T-cell (primary cell): ENCODE measurements at regions not wholly inside any gene's neighbourhood (a gene's known extent, or its start where the extent isn't known, plus 50 kb on each side); places are given as distances from the start of the nearest gene placed in this dataset.

Experiments
- ATAC-seq, 4 experiments: fragments of 200-7000 bp in 3 of 4; fragments of 150-1000 bp in 1 of 4; cut with Tn5 transposase; replicated peaks in 1 of 4; 1 replicate in 3 of 4; 2 replicates in 1 of 4; pipeline ENCODE4 v1.10.0; 2021; ENCODE audit warnings: moderate library complexity in 3 of 4, mild to moderate bottlenecking in 2 of 4, moderate number of reproducible peaks in 1 of 4
- CTCF ChIA-PET, 2 donors: fragments of 300-600 bp; sonication (Branson Sonifier 250); formaldehyde crosslinking; loops; one replicate each; lab custom pipeline; 2022; ENCODE audit warnings: antibody characterized with exemption in 2 of 2; lab: Charles Lee
- POLR2A ChIA-PET, 2 donors: fragments of 300-600 bp; sonication (Branson Sonifier 250); formaldehyde crosslinking; loops; one replicate each; lab custom pipeline; 2022; ENCODE audit warnings: antibody characterized with exemption in 2 of 2; lab: Charles Lee
- DNase-seq, 35 experiments: peaks; one replicate each; pipeline versions ENCODE4 v3.0.0 to v3.0.0-alpha.2; 2013 to 2023
- H3K27ac ChIP-seq: one replicate; pipeline ENCODE4 v1.5.1; 2013; ENCODE audit warnings: low read length
- H3K27me3 ChIP-seq, 2 experiments: replicated peaks in 1 of 2; 1 replicate in 1 of 2; 2 replicates in 1 of 2; pipeline versions ENCODE4 v1.6.1 to v1.7.0; 2013; ENCODE audit warnings: low read length in 1 of 2, mixed read lengths in 1 of 2; ENCODE audit not compliant: control insufficient read depth in 2 of 2, insufficient read depth in 2 of 2; ENCODE audit errors: extremely low read depth in 1 of 2
- H3K36me3 ChIP-seq, 2 donors: 1 replicate in 1 of 2; 2 replicates in 1 of 2; pipeline versions ENCODE4 v1.6.1 to v1.7.0; 2013; ENCODE audit warnings: low read length in 1 of 2; ENCODE audit not compliant: control insufficient read depth in 2 of 2, insufficient read depth in 1 of 2; ENCODE audit errors: extremely low read depth in 1 of 2
- H3K4me1 ChIP-seq, 2 experiments: 1 replicate in 1 of 2; 2 replicates in 1 of 2; pipeline versions ENCODE4 v1.6.1 to v1.7.0; 2013; ENCODE audit warnings: low read length in 2 of 2, mixed read lengths in 1 of 2; ENCODE audit not compliant: insufficient read depth in 2 of 2, control insufficient read depth in 1 of 2; ENCODE audit errors: extremely low read depth in 1 of 2
- H3K4me3 ChIP-seq, 2 donors: 1 replicate in 1 of 2; 2 replicates in 1 of 2; pipeline versions ENCODE4 v1.5.1 to v1.7.0; 2013; ENCODE audit warnings: mild to moderate bottlenecking in 2 of 2, low read length in 1 of 2, moderate library complexity in 1 of 2; ENCODE audit not compliant: control insufficient read depth in 1 of 2; ENCODE audit errors: extremely low read depth in 1 of 2
- H3K9me3 ChIP-seq: 2 replicates; pipeline ENCODE4 v1.7.0; 2013
- H3K27ac Mint-ChIP-seq, 2 donors: one replicate each; pipeline ENCODE4 v1.8.0; 2020 to 2021; ENCODE audit warnings: mild to moderate bottlenecking in 2 of 2, mixed read lengths in 2 of 2
- H3K27me3 Mint-ChIP-seq, 2 donors: one replicate each; pipeline ENCODE4 v1.8.0; 2021 to 2022; ENCODE audit warnings: mixed read lengths in 2 of 2
- H3K36me3 Mint-ChIP-seq: one replicate; pipeline ENCODE4 v1.8.0; 2021; ENCODE audit warnings: mixed read lengths
- H3K4me1 Mint-ChIP-seq, 3 donors: one replicate each; pipeline ENCODE4 v1.8.0; 2020 to 2022; ENCODE audit warnings: mixed read lengths in 3 of 3, mild to moderate bottlenecking in 1 of 3
- H3K4me3 Mint-ChIP-seq, 3 donors: one replicate each; pipeline ENCODE4 v1.8.0; 2020 to 2022; ENCODE audit warnings: mild to moderate bottlenecking in 3 of 3, mixed read lengths in 3 of 3, moderate library complexity in 3 of 3
- H3K9me3 Mint-ChIP-seq, 3 donors: one replicate each; pipeline ENCODE4 v1.8.0; 2020 to 2022; ENCODE audit warnings: mixed read lengths in 3 of 3
- WGBS: methylation state at CpG from one replicate; pipeline ENCODE4 v1.1.5; 2013; ENCODE audit warnings: missing lambda C conversion rate; ENCODE audit not compliant: insufficient coverage; 5-methylcytosine and 5-hydroxymethylcytosine counted together

DNA sequence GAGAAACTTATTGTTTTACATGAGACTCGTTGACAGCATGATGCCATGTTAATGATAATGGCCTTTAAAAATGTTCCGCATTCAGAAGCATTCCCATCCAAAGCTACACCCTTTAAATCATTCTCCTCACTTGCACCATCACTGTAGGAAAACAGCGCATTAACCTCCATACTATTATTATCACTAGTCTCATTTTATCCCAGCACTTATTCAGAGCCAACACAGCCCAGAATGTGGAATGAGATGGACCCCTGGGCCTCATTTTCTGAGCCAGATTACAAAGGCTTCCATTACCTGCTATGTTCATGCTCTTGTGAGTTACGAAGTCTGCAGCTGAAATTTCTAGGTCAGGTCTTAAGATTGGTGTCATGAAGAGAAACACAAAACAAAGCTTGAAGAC is 159.4 kb downstream of the HS3ST3A1 start:
- H3K9me3 Mint-ChIP-seq = no peaks in the 10 kb centered on the region
- H3K27ac Mint-ChIP-seq = no peak overlapping the region
- CTCF ChIA-PET = no interaction called here

DNA sequence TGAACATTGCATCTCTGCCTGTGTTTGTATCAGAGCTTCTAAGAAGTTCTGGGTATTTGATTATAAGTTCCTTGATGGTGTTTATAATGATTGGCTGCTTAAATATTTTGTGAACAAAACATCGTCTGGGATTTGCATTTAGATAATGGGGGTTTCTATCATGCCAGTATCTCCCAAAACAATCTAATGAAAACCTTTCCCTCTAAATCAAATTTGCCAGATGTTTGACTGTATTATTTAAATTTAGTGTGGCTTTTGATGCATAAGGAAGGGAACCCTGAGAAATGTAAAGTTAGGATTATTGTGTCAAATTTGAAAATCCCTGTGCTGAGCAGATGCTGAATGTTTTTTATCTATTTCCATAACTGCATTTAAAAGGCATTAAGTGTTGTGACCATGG is 159.9 kb downstream of the HS3ST3A1 start:
- ChIA-PET POLR2A (no interaction called here), CTCF (interaction anchor here in 1 of 2 donors (0.6 kb wide), 1 partner anchor 222 kb away, joined by 4 read pairs; no protein-coding TSS in a partner anchor)
- H3K36me3 Mint-ChIP-seq = no peaks in the 10 kb centered on the region
- no peaks in the 10 kb centered on the region for H3K9me3 Mint-ChIP-seq
- ATAC-seq (no peak), DNase-seq (no peak)
- H3K36me3 ChIP-seq = no peaks in the 10 kb centered on the region
- H3K27me3 Mint-ChIP-seq = peaks cover 0 to 5% of the 10 kb centered on the region in 2 donors
- H3K27ac Mint-ChIP-seq = no peak overlapping the region
- no CpG with 5 or more reads among the region's 1 CpG for WGBS
- H3K27ac ChIP-seq = no peak overlapping the region
- H3K4me1 Mint-ChIP-seq = no peaks in the 10 kb centered on the region
- no peak overlapping the region for H3K4me3 Mint-ChIP-seq
- no peak overlapping the region for H3K4me3 ChIP-seq
- H3K9me3 ChIP-seq = no peaks in the 10 kb centered on the region
- no peaks in the 10 kb centered on the region for H3K4me1 ChIP-seq
- H3K27me3 ChIP-seq = peaks cover 0 to 2% of the 10 kb centered on the region in 2 experiments

More for the DNA sequence above, 159.4 kb downstream of the HS3ST3A1 start:
- ATAC-seq (no peak), DNase-seq (no peak)
- Histone ChIP-seq H3K4me3 (no peak overlapping the region), H3K27me3 (no peaks in the 10 kb centered on the region), H3K4me1 (no peaks in the 10 kb centered on the region), H3K36me3 (no peaks in the 10 kb centered on the region), H3K9me3 (no peaks in the 10 kb centered on the region), H3K27ac (no peak overlapping the region)
- POLR2A ChIA-PET = no interaction called here
- Mint-ChIP-seq H3K36me3 (no peaks in the 10 kb centered on the region), H3K4me3 (no peak overlapping the region), H3K27me3 (peaks cover 0 to 5% of the 10 kb centered on the region in 2 donors), H3K4me1 (no peaks in the 10 kb centered on the region)
- WGBS = 80% methylated on average over 1 of the region's 4 CpGs

DNA sequence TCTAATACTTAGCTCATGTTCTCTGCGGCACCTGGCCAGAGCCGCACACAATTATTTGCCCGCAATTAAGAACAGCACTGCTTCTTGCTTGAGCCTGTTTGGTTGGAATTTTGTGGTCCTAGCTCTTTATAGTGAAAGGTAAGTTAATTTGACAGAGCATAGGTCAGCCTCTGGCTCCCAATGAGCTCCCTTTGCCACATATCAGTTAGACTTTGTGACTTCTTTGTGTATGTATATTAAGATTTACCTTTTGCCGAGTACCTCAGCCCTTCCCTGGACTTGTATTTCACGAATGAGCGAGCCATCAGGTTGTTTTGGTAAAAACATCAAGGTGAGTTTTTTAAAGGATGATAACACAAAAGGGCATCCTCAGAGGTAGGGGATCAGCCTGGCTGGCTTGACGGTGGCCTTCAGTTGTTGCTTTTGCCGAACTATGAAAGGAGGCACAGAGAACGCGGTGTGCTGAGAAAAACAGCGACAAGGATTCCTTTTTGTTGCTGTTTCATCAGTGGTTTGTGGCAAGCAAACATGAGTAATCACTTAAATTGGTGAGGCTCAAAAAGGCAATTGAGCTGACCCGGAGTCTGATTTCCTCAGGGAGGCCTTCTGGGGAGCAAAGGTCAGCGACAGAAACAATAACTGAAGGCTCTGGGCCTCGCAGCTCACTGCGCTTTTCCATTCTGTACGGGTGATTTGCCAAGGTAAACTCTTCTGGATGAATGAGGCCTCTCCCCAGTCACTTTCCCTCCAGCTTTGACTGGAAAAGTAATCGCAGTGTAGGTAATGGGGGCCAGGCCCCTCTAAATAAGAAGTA is 163.6 kb downstream of the HS3ST3A1 start:
- H3K27ac ChIP-seq = no peak overlapping the region
- Mint-ChIP-seq H3K4me3 (no peak overlapping the region), H3K27me3 (peaks cover 0 to 3% of the 10 kb centered on the region in 2 donors), H3K36me3 (no peaks in the 10 kb centered on the region), H3K9me3 (peaks cover 0 to 10% (median 2%) of the 10 kb centered on the region in 3 donors), H3K4me1 (no peaks in the 10 kb centered on the region), H3K27ac (no peak overlapping the region)
- ChIA-PET CTCF (no interaction called here), POLR2A (no interaction called here)
- DNase-seq = no peak
- H3K36me3 ChIP-seq = no peaks in the 10 kb centered on the region
- H3K9me3 ChIP-seq = no peaks in the 10 kb centered on the region
- H3K4me1 ChIP-seq = no peaks in the 10 kb centered on the region
- whole genome bisulfite sequencing = 78% methylated on average over 9 of the region's 17 CpGs
- peaks cover 0 to 2% of the 10 kb centered on the region in 2 experiments for H3K27me3 ChIP-seq
- no peak for ATAC-seq
- H3K4me3 ChIP-seq = no peak overlapping the region

DNA sequence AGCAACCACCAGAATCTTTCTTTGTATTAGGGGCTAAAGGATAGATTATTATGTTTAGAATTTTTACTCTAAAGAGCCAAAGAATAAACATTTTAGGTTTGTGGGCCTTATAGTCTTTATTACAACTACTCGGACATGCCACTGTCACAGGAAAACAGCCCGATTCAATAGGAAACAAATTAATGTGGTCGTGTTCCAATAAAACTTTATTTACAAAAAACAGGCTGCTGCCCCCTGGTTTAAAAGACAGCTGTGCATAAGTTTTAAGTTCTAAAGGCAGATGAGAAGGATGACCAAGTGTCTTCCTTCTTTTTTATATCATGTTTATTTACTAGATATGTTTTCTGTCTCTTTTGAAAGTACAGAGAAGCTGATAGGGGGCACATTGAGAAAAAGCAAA is 166.5 kb downstream of the HS3ST3A1 start:
- H3K4me1 ChIP-seq = no peaks in the 10 kb centered on the region
- no peaks in the 10 kb centered on the region for H3K9me3 ChIP-seq
- WGBS = no CpG with 5 or more reads among the region's 3 CpGs
- H3K4me3 ChIP-seq = no peak overlapping the region
- ChIA-PET POLR2A (no interaction called here), CTCF (no interaction called here)
- no peak overlapping the region for H3K4me3 Mint-ChIP-seq
- no peak for DNase-seq
- H3K27me3 Mint-ChIP-seq = peaks cover 0 to 3% of the 10 kb centered on the region in 2 donors
- H3K27ac Mint-ChIP-seq = no peak overlapping the region
- H3K27ac ChIP-seq = no peak overlapping the region
- H3K9me3 Mint-ChIP-seq = peaks cover 2 to 13% (median 3%) of the 10 kb centered on the region in 3 donors
- H3K36me3 Mint-ChIP-seq = no peaks in the 10 kb centered on the region
- no peak for ATAC-seq
- no peaks in the 10 kb centered on the region for H3K36me3 ChIP-seq
- H3K4me1 Mint-ChIP-seq = no peaks in the 10 kb centered on the region
- H3K27me3 ChIP-seq = peaks cover 0 to 2% of the 10 kb centered on the region in 2 experiments

DNA sequence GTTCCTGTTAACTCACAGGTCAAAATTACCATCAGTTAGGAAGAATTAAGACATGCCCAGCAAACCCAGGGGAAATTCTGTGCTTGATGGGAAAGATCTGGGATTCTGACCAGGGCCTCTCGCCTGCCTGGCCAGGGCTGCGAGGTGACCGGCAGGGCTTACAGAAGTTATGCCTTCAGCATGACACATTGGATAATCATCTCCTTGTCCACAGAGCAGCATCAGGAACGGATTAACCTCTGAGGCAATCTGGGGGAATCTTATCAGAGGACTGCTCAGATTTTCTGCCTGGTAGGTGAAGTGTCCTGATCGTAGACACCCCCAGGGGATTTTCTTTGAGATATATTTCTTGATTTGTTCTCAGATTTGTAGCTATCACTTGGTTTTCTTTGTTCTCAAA is 172.5 kb downstream of the HS3ST3A1 start:
- H3K4me1 Mint-ChIP-seq = no peaks in the 10 kb centered on the region
- H3K4me3 Mint-ChIP-seq = no peak overlapping the region
- WGBS = 100% methylated on average over 1 of the region's 5 CpGs
- H3K27me3 ChIP-seq = no peaks in the 10 kb centered on the region
- H3K27ac ChIP-seq = no peak overlapping the region
- CTCF ChIA-PET = no interaction called here
- H3K36me3 Mint-ChIP-seq = no peaks in the 10 kb centered on the region
- ATAC-seq (no peak), DNase-seq (no peak)
- no peak overlapping the region for H3K4me3 ChIP-seq
- POLR2A ChIA-PET = no interaction called here
- H3K4me1 ChIP-seq = no peaks in the 10 kb centered on the region
- H3K9me3 ChIP-seq = no peaks in the 10 kb centered on the region
- peaks cover 0 to 6% (median 3%) of the 10 kb centered on the region in 3 donors for H3K9me3 Mint-ChIP-seq
- no peaks in the 10 kb centered on the region for H3K27me3 Mint-ChIP-seq
- H3K27ac Mint-ChIP-seq = no peak overlapping the region
- no peaks in the 10 kb centered on the region for H3K36me3 ChIP-seq

DNA sequence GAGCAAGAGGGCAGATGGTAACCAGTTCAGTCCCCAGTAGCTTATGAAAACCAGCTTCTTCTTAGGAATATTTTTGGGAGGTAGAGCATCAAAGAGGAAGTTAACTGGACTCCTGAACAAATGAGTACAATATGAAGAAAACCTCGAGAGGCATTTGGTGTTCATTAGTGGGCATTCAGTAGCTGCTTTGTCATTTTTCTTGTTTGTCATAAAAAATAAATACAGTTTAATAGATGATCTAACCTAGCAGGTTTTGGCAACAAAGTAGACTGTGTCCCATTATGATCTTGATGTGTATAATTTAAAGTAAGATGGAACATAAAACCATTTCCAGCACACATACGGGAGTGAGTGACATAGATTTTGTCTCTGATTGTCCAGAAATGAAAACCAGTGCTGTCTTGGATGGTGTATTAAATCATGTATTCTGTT is 173.1 kb downstream of the HS3ST3A1 start:
- DNase-seq (no peak), ATAC-seq (no peak)
- Histone ChIP-seq H3K36me3 (no peaks in the 10 kb centered on the region), H3K4me1 (no peaks in the 10 kb centered on the region), H3K9me3 (no peaks in the 10 kb centered on the region), H3K4me3 (no peak overlapping the region), H3K27me3 (no peaks in the 10 kb centered on the region), H3K27ac (no peak overlapping the region)
- H3K9me3 Mint-ChIP-seq = peaks cover 0 to 3% (median 3%) of the 10 kb centered on the region in 3 donors
- ChIA-PET CTCF (no interaction called here), POLR2A (interaction anchor here in 1 of 2 donors (0.6 kb wide), 1 partner anchor 12 kb away, joined by 6 read pairs; no protein-coding TSS in a partner anchor)
- H3K4me1 Mint-ChIP-seq = no peaks in the 10 kb centered on the region
- WGBS = no CpG with 5 or more reads among the region's 2 CpGs
- H3K36me3 Mint-ChIP-seq = no peaks in the 10 kb centered on the region
- no peak overlapping the region for H3K27ac Mint-ChIP-seq
- H3K27me3 Mint-ChIP-seq = no peaks in the 10 kb centered on the region
- H3K4me3 Mint-ChIP-seq = no peak overlapping the region
